NCI-H2029 treated with DMSO at 0.1 percent for 48 hours (cell line): ENCODE measurements at regions not wholly inside any gene's neighbourhood (a gene's known extent, or its start where the extent isn't known, plus 50 kb on each side); places are given as distances from the start of the nearest gene placed in this dataset.
"Not testable (repeated sequence)": the region's sequence is repeated elsewhere in the genome, so short reads cannot be mapped to it uniquely, and the experiment has no call there.

Experiments used
- DNase-seq: peaks from one replicate; lab custom pipeline; 2025; lab: John Stamatoyannopoulos, UW

DNA sequence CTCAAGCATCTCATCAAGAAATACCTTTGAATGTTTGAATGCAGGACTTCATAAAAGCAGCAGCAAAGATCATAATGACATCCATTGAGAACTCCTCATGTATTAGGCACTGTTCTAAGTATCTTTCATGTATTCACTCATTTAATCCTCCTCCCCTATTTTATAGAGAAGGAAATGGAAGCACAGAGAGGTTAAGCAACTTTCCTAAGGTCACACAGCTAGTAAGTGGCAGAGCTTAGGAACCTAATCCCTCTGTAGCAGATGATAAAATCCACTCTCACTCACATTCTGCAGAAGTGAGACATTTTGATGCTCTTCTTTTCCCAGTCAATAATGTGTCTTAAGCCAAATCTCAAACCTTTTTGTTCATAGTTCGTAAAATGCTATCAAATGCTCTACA, 350.8 kb upstream of the C16orf82 start:
- DNase-seq = no peak

DNA sequence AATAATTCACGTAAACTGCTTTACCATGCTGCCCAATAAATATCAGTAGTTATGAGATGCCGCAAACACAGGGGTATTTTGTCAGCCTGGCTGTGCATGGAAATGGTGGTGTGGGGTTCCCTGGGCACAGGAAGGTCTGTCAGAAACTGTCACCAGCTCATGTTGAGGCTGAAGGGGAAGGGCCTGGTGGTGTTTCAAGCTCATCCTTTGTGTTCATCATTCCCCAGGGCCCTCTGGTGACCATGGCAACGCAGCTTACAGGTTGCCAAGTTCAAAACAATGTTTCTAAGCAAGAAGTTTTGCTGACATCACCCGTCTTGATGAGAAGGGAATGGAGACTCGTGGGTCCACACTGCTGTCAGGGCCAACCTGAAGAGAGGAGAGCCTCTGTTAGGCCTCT, 348.9 kb upstream of the C16orf82 start:
- DNase-seq = no peak

DNA sequence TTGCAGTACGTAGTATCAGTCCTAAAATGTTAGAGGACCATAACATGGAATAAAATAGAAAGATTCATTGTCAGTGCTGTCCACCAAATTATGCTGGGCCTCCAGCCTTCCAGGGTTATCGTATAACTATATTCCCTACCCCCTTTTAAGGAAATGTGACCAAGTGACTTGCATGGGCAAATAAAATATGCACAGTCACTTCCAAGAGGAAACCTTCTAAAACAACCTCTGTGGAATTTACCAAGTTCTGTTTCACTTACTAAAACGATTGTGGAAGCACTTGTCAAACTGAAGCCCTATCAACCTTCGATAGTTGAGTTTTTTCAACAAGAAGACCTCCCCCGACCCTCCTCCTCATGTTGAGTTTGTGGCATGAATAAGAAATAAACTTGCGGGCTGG, 345.4 kb upstream of the C16orf82 start:
- no peak for DNase-seq

DNA sequence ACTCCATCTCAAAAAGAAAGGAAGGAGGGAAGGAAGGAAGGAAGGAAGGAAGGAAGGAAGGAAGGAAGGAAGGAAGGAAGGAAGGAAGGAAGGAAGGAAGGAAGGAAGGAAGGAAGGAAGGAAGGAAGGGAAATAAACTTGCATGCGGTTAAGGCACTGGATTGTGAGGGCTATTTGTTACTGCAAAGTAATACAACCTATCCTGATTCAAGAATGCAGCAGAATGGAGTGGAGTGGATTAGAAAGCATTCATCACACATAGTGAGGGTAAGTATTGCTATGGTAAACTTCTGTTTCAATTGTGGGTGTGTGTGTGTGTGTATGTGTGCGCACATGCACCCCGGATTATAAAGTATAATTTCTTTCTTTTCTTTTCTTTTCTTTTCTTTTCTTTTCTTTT, 344.8 kb upstream of the C16orf82 start:
- DNase-seq = not testable (repeated sequence)

DNA sequence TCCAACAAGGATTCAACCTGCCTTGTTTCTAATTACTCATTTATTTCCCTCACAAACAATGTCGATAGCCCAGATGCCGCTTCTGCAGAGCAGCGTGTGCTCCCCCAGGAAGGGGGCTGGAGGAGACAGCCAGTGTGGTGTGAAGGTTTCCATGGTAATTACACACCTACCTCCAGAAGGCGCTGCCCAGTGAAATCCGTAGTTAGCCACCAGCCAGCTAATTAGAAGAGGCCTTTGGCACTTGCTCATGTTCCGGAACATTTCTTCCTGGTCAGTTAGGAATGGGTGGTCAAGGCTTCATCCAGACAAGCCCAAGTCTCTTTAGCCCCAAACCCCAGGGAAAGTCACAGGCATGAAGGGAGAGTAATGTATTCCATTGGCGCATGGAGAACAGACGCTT, 342.5 kb upstream of the C16orf82 start:
- DNase-seq = no peak

DNA sequence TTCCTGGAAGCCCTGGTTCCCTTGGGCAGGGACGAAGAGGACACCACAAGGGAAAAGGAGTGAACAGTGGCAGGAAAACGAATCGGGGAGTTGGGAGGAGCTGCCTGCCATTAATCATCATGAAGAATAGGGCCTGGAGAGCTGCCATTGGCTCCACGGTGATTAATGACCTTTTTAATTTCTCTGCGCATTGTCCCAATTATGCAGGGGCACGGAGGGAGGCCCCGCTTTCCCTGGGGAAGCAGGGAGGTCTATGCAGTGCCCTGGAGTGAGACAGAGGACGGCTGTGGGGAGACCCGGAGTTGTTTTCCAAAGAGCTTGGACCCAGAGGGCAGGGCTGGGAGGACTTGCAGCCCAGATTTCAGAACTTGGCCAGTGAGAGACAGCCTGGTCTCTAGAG, 338.9 kb upstream of the C16orf82 start:
- no peak for DNase-seq

DNA sequence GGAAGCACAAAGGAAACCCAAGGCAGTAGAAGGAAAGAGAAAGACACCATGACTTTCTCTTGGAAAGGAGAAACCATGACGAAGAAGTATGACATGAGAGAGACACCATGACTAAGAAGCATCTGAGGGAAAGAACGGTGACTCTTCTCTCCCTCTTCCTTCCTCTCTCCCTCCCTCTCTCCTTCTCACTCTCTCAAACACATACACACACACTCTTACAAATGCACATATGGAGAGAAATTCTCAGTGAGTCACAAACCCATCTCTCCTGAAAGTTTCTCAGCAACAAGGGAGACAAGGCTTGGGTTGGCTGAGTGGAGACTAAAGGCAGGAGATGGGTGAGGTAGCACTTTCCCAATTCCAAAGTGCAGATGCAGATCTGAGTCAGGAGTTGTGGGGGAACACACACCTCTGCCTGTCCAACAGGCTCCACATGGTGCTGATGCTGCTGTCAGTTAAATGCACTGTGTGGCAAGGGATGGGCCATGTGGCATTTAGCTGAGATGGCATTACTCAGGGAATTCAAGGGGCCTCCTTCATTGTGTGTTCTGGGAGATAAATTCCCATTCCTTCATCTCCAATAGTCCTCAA, 336.7 kb upstream of the C16orf82 start:
- no peak for DNase-seq

DNA sequence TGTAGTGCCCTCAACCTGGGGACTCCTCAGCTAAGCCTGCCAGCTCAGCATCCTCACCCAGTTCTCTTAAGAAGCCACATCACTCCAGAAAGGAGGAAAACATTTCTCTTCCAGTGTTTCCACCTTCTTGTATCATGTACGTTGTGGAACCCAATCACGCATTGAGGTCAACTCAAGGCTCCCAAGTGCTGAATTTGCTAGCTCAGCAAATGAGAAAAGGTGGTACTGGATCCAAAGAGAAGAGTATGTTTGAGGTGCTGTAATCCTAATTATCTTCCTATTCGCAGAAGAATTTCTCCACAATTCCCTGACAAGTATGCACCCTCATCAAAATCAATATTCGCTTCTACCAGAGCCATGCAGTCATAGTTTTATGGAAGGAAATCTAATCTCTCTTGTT, 335.0 kb upstream of the C16orf82 start:
- DNase-seq = no peak

DNA sequence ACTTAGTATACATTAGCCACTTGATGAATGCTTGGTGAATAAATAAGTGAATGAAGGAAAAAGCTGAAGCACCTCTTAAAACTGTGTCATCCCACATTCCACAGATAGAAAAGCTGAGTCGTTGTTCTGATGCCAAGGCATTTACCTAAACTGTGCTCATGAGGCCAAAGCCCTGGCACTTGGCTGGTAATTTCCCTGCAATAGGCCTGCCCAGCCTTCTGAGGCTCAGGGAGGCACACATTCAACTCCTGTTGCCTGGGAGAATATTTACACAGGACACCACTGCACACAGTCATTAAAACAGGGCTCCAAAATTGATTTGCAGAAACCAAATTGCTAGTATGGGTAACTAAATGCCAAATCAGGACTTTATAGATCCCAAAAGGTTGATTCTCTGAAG, 333.0 kb upstream of the C16orf82 start:
- peak; percentile 19 for DNase-seq

DNA sequence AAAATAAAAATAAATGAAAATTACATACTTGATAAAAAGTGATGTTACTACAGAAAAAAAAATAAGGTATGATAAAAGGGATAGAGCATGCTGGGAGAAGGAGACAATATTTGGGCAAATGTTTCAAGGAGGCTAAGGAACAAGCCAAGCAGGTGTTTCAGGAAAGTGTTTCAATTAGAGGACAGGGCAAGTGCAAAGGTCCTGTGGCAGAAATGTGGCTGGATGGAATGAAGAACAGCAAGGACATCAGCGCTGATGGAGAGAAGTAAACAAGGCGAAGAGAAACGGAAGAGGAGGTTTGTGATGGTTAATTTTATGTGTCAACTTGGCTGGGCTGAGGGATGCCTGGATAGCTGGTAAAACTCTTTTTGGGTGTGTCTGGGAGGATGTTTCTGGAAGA, 331.2 kb upstream of the C16orf82 start:
- DNase-seq = no peak

DNA sequence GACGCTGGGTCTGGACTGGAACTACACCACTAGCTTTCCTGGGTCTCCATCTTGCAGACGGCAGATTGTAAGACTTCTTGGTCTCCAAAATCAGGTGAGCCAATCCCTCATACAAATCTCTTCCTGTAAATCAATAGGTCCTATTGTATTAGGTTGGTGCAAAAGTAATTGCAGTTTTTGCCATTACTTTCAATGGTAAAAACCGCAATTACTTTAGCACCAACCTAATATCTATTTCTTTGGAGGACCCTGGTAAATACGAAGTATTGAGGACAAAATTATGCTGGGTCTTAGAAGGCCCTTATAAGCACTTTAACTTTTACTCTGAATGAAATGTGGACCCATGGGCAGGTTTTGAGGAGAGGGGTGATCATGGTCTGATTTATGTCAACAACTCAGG, 330.6 kb upstream of the C16orf82 start:
- DNase-seq = no peak

DNA sequence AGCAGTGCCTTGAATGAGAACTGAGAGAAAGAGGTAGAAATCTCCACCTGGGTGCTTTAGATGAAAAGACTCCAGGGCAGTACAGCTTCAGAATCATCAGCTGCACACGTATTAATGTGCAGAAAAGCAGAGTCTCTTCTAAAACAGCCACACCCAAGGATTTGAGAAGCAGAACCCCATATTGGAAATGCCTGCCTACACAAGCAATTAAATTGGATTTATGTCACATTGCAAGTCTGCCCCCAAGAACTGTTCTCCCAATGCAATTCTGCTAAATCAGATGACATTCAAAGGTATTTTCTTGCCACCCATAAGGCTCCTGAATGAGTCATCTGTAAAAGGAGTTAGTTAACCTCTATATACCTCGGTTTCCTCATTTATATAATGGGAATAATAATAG, 326.0 kb upstream of the C16orf82 start:
- DNase-seq = no peak

DNA sequence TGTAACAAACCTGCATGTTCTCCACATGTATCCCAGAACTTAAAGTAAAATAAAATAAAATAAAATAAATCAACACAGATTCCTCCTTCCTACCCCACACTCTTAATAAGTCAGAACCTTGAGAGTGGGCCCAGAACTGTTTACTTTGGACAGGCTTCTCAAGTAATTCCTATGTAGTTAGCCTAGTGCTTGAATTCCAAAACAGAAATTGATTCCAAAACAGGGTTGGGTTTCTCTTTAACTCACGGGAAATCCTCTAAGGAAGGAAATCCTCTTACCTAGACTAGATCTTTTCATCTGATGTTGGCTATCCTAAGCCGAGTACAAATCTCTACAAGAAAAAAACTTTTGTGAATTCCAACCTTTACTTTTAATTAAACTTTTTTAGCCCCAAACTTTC, 324.7 kb upstream of the C16orf82 start:
- DNase-seq = no peak

DNA sequence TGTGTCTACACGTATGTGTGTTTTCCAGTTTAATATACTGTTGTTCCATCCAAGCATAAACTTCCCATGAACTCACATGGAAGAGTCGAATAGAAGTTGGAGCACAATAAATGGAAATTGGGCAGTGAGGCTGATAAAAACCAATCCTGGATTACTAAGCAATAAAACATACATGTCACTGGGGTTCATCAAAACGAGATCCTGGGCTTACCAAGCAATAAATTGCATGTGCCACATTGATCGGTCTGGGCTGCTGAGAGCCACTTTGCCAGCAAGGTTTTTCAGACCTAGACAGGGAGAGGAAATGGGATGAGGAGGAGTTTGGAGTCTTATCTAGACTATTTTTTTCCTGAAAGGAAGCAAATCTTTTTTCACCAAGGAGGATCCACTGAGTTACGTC, 322.3 kb upstream of the C16orf82 start:
- no peak for DNase-seq

DNA sequence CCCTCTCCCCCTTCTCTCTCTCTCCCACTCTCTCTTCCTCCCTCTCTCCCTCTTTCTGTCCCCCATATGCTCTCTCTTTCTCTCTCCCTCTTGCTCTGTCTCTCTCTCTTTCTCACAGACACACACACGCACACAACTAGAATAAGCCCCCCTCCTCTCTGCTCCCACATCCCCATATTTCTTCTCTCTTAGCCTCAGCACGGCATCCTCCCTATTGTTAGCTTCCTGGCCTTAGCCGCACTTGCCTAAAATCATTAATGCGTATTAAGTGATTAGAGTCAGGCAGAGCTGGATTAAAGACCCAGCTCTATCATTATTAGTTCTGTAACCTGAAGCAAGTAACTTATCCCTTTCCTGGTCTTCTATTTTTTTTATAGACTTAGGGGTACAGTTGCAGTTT, 319.0 kb upstream of the C16orf82 start:
- DNase-seq = no peak

DNA sequence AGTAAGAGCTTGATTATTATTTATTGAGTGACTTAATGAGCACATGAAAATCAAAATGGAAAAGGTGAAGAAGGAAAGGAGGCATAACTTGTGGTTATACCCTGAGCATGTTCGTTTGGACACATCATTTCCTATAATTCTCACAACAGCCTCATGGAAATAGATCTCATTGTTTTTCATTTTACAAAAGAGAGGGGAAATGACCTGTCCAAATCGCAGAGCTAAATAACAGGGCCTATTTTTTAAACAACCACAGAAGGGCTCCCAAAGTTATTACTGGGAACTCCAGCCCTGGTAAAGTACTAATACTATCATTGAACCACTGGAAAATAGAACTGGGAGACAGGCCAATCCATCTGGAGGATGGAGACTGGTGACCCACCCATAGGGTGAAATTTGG, 317.7 kb upstream of the C16orf82 start:
- no peak for DNase-seq

DNA sequence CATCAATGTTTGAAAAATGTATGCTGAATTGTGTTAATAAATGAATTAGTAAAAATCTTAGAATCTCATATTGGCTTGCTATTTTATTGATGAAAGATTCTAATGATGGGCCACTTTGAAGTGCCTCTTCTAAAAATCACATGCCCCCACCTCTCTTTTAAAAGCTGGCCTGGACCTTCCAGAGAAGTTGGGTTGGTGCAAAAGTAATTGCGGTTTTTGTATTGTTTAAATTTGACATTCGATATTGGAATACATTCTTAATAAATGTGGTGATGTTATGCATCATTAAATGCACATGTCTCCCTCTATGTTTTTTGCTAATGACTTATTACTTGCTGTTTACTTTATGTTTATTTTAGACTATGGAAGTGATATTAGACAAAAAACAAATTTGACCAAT, 314.6 kb upstream of the C16orf82 start:
- no peak for DNase-seq

DNA sequence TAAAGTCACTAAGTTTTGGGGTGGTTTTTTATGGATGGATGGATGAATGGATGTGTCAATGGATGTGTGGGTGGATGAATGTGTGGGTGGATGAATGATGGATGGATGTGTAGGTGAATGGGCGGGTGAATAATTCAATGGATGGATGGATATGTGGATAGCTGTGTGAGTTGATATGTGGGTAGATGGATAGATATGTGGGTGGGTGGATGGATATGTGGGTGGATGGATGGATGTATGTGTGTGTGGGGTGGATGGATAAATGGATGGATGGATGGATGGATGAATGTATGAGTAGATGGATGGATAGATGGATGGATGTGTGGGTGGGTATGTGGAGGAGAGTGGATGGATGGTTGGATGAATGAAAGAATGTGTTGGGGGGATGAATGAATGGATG, 310.1 kb upstream of the C16orf82 start:
- no peak for DNase-seq

DNA sequence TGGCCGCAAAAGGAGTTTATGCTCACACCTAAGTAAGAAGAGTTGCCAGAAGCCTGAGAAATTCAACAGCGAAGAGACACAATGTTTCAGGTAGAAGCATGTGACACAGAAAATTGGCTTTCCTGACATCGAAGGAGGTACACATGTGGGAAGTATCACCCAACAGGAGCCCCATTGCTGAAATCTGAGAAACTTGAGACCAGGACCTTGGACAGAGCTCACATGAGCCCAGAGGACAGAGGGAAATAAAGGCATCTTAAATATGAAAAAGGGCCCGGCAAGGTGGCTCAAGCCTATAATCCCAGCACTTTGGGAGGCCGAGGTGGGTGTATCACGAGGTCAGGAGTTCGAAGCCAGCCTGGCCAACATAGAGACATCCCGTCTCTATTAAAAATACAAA, 304.1 kb upstream of the C16orf82 start:
- no peak for DNase-seq

DNA sequence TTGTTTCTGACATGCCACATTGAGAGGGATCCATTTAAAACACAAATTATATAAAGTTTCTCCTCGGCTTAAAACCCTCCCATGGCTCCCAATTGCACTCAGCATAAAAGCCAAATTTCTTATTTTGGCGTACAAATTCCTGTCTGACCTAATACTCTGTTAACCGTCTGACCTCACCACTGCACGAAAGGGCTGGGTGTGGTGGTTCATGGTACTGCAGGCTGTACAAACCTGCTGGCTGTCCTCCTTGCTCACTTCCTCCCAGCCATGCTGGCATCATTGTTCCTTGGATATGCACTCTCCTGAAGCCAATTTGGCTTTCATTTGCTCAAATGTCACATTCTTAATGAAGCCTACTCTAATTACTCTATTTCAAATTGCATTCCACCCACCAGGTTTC, 301.6 kb upstream of the C16orf82 start:
- no peak for DNase-seq

DNA sequence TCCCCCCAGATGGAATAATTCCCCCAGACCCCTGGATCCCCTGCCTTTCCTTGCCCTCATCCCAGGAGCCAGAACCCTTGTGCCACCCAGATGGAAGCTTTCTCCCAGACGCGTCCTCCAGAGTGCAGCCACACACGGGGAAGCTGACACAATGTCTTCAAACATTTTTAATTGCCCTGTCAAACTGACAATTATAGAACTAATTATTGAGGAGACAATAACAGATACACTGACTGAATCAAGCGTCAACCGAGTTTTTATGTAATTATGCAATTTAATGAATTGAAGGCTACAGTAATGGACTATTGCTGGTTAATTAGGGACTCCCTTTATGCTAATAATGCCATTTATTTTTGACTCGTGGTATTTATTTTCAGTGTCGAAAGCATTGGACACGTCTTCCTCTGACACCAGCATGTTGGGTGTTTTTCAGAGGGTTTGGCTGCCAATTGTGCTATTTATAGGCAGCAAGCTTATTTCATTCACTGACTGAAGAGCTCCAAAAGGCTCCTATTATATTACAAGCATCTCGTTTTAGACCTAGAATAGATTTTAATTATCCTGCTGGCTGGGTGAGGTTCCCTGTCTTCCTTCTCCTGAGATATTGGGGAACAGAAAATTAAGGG, 298.2 kb upstream of the C16orf82 start:
- no peak for DNase-seq

DNA sequence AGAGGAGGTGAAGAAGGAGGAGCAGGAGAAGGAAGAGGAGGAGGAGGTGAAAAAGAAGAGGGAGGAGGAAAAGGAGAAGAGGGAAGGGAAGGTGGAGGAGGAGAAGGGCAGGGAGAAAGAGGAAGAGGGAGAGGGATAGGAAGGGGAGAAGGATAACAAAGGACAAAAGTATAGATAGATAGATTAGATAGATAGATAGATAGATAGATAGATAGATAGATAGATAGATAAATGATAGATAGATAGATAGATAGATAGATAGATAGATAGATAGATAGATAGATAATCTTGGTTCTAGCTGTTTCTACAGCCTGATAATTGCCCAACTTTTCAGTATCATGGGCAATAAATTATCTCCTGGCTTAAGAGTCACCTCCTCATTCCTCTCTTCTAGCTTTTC, 296.2 kb upstream of the C16orf82 start:
- no peak for DNase-seq

DNA sequence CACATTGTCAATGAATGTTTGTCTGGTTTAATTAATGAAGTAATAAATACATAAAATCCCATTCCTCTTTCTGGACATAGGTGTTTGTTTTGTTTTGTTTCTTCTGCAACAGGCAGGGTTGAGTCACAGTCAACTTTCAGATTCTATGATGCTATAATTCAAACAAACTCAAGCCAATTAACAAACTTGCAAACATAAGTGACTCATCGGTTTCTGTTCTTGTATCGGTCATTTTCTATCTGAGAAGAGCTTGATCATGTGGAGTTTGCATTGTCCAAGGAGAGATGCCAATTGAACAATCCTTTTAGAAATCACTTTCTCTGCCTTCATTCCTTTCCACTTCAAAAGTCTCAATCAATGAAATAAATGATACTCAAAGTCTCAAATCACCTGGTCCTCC, 294.2 kb upstream of the C16orf82 start:
- no peak for DNase-seq

DNA sequence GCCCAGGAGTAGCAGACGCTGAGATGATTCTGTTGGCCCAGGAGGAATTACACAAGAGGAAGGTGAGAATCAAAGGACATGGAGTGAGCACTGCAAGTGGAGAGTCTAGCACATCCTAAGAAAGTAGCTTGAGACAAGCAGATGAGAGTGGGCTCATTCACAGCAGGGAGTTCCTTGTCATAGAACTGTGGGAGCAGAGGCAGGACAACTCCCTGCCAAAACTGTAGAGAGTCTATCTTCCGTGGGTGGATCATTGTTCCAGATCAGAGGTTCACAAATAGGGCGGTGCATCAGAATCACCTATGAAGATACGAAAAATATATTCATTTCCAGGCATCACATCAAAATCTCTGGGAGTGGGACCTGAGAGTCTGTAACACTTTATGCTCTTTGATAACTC, 288.9 kb upstream of the C16orf82 start:
- no peak for DNase-seq

DNA sequence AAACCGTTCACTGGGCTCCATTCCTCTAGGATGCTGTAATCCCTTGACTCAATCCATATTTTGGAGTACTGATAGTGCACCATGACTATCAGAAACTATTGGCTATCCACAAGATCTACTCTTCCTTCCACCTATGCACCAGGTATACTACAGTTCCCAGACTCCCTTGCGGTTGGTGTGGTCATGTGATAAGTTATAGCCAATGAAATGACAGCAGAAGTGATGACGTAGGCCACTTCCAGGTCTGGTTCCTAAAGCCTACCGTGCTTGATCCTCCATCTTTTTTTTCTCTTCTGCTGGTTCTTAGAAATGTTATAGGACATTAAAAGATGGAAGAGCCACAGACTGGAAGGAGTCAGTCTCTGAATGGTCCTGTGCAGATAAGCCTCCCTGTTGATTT, 278.8 kb upstream of the C16orf82 start:
- no peak for DNase-seq
